NOMO-1 treated with dmso at 0.1 percent for 144 hours (cell line): ENCODE measurements at regions not wholly inside any gene's neighbourhood (a gene's known extent, or its start where the extent isn't known, plus 50 kb on each side); places are given as distances from the start of the nearest gene placed in this dataset.
A peak's percentile ranks its signal among the peaks of the same experiment; 100 is the strongest.
"Not testable (repeated sequence)": the region's sequence is repeated elsewhere in the genome, so short reads cannot be mapped to it uniquely, and the experiment has no call there.

Source experiments
- DNase-seq: peaks from one replicate; lab custom pipeline; 2025; ENCODE audit not compliant: unreplicated experiment; lab: John Stamatoyannopoulos, UW

GRCh38 chr5:92944903-92945604 lies 636.0 kb downstream of the NR2F1-AS1 start:
- no peak for DNase-seq

DNA sequence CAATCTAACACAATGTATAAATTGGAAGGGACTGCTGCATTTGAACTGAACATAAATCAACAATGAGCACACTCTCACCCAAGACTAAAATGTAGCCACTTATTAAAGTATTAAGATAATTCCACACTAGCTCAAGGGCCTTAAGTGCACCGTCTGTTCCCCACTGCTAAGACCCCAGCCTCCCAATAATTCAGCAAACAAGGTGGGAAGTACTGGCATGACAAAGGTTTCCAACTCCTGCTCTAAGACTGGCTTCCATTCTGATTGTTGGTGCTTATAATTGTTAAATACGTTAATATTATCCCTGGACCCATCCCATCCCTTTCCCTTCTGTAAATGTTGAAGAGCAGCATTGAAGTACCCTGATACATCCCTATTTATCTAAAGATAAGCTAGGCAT lies 636.7 kb downstream of the NR2F1-AS1 start:
- DNase-seq, result no peak

- no peak for DNase-seq
These were observed 638.3 kb downstream of the NR2F1-AS1 start for GRCh38 chr5:92942762-92943161.

DNA sequence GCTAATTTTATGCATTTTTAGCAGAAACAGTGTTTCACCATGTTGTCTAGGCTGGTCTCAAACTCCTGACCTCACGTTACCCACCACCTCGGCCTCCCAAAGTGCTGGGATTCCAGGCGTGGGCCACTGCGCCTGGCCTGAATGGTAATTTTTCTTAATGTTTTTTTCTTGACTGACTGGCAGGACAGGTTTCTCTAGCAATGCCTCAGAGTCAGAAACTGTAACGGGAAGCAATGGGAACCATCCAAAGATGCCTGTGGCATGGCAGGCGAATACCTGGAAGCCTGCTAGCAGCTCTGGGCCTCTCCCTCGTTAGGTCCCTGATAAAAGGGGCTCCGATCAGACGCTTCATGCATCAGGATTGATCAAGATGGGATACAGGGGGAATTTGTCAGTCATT lies 639.2 kb downstream of the NR2F1-AS1 start:
- DNase-seq, result no peak

- DNase-seq, result no peak
These were observed 641.6 kb downstream of the NR2F1-AS1 start for GRCh38 chr5:92939428-92939827.

DNA sequence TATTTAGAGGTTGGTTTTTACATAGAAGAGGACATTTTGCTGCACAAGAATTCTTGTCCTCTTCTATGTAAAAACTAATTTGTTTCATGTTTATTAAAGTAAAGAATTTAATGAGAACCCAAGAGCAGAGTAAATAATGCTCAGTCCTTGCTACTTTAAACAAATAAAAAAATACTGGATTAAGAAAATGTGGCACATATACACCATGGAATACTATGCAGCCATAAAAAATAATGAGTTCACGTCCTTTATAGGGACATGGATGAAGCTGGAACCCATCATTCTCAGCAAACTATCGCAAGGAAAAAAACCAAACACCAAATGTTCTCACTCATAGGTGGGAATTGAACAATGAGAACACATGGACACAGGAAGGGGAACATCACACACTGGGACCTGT lies 643.6 kb downstream of the NR2F1-AS1 start:
- not testable (repeated sequence) for DNase-seq

DNA sequence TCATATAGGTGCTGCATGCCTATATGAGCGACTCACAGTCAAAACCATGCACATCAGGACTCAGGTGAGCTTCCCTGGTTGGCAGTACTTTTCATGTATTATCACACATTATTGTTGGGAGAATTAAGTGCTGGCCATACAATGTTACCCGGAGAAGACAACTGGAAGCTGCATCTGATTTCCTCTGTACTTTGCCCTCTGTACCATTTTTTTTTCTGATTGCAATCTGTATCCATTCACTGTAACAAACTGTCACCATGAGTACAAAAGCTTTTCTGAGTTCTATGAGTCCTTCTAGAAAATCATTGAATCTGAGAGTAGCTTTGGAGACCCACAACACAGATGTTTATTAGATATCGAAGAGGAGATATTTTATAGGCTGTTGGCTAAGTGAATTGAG lies 651.0 kb downstream of the NR2F1-AS1 start:
- no peak for DNase-seq

GRCh38 chr5:92927291-92927778 lies 653.7 kb downstream of the NR2F1-AS1 start:
- DNase-seq, result no peak

DNA sequence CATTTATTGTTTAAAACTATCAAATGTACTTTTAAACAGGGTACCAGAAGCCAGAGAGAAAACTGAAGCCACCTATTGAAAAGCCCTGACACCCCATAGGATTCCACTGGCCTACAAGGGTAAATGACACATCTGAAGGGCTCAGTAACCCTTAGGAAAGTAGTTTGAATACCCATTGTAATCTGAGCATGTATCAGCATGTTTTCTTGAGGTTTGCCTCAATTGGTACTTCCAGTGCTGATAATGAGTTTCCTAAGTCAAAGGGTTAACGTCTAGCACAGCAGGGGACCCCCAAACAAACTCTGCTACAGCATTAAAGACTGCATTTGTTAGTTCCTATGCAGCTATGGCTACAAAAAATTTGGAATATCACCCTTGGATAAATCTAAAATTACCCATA lies 657.1 kb downstream of the NR2F1-AS1 start:
- DNase-seq, result no peak

DNA sequence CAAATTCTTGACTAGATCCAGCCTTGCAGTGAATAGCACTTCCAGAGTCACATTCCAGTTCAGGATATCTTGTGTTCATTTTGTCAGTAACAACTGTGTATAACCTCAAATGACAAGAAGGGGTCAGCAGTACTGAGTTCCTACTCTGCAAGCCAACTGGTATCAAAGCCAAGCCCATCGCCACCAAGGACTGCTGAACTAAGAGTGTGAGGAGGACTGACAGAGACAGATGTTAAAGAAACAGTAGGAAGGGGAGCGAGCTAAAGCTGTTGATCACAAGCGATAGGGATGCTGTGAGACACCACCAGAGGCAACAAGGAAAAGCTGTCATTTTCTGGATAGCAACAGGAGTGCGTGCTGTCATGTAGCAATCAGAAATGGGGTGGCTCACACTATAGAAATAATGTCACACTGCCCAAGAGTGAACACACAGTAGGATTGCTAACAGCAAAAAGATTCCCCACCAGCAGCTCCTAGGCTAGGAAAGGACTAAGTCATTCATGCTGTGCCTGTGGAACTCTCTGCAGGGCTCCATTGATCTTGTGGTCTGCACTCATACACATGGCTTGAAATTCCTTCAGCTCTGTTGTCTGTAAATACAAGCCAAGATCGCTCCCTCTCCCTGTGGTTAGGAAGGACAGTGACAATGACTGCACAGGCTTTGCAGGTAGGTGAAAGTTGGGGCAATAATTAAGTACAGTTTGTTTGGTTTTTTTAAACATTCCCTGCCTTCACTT lies 658.6 kb downstream of the NR2F1-AS1 start:
- no peak for DNase-seq

DNA sequence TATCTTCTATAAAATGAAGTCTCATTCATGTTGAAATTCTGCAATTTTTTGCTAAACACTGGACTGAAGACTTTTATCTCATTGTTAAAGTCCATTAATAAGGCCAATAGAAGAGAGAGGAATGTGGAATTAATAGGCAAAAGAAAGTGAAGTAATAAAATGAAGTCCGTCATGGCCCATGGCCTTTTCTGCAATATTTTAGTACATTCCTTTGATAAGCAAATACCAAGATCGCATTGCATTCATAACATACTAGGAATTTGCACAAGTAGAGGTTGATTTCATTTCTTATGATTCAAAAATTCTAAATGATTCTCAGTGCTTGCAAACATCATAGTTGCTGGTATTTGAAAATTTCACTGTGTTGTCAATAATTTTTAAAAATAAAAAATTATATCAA lies 664.0 kb downstream of the NR2F1-AS1 start:
- no peak for DNase-seq

DNA sequence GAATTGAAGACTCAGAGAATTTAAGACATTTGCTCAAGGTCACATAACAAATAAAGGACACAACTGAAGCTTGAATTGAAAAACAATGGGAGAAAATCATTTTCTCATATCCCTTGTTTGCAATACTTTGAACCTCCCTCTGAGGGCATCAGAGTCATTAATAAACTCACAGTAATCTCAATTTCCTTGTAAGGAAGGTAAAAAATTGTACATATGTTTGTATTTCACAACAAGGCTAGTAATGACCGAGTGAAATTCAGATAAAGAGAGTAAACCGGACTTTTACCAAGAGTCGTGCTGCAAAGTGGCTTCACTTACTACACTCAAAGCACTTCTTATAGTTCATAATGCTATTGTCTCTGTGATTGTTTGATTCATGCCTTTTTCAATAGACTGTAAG lies 665.0 kb downstream of the NR2F1-AS1 start:
- no peak for DNase-seq

GRCh38 chr5:92912283-92912682 lies 668.7 kb downstream of the NR2F1-AS1 start:
- no peak for DNase-seq

- DNase-seq, result no peak
These were observed 669.2 kb downstream of the NR2F1-AS1 start for GRCh38 chr5:92911851-92912250.

- DNase-seq, result no peak
These were observed 669.7 kb downstream of the NR2F1-AS1 start for GRCh38 chr5:92911293-92911692.

DNA sequence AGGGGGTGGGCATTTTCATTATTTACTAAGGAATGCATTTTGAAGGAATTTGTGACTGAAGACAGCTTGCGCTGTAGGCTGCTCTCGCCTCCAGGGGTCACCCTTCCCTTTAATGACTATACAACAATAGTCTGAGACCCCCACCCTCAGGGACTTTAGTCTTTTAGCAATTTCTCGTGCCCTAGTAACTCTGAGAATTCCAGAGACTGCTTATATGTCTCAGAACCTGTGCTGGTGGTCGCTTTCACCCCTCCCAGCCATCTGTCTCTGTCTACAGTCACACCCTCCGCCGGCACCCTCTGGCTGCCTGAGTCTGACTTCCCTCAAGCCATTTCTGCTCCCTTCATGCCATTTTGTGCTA lies 671.4 kb downstream of the NR2F1-AS1 start:
- DNase-seq, result no peak

- no peak for DNase-seq
These were observed 671.9 kb downstream of the NR2F1-AS1 start for GRCh38 chr5:92908952-92909601.

- DNase-seq, result peak; percentile 21
These were observed 672.9 kb downstream of the NR2F1-AS1 start for GRCh38 chr5:92907938-92908606.

DNA sequence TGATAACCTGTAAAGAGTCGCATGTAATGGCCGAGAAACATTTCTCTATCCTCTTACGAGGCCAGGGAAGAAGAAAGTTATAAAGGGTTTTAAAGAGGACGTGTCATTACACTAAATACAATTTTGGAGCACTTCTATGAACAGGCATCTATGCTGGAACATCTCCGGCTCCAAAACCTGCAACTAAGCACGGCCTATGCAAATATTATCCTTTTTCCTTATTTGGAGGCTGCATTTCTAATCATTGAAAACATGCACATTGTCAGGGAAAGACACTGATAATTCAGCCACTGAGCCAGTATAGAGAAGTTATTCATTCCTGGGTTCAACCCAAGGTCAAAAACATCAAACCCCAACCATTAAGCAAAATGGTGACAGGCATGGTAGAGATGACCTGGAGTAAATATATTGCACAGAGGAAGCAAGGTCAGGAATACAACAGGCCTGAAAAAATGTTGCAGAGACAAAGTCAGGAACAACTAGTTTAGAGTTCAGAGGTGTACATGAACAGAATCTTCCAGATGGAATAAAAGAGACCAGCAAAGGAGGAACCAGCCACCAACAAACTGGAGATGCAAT lies 674.1 kb downstream of the NR2F1-AS1 start:
- no peak for DNase-seq

DNA sequence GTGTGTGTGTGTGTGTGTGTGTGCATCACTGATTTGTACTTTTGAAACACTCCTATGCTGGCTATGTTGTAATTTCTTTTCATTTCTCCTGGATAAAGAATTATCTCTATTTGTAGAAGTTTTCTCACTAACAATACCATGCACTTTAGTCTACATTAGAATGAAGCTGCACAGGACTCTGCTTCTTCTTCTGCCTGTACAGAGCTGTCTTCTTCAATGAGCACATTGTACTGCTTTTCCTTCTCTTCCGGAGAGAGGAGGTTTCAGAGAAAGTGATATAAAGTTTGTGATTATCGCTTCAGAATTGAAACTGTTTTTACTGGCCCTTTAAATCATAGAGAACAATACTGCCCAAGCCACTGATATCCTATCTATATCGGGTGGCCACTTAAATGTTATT lies 677.0 kb downstream of the NR2F1-AS1 start:
- DNase-seq, result no peak

DNA sequence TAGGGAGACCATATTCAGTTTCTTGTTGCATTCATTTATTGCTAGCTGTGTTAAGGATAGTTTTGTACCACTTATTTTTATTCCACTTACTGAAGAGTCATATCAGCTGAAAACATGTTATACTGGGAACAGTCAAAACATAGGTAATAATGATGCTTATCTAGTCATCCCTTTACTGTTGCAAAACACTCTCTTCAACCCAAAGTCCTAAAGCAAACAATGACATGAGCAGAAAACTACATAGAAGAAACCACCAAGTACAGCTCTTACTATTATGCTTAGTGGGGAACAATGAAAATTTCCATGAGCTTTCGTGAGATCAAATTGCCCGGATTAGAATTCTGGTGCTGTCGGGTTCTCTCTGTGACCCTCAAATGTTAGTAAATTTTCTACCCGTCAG lies 681.4 kb downstream of the NR2F1-AS1 start:
- DNase-seq, result no peak
